HG03442 (cell line): ENCODE measurements at regions not wholly inside any gene's neighbourhood (a gene's known extent, or its start where the extent isn't known, plus 50 kb on each side); places are given as distances from the start of the nearest gene placed in this dataset.
"Not testable (repeated sequence)": the region's sequence is repeated elsewhere in the genome, so short reads cannot be mapped to it uniquely, and the experiment has no call there.

Experiments
- ATAC-seq: cut with Tn5 transposase; IDR thresholded peaks from one replicate; pipeline ENCODE4 v1.9.1; 2021; ENCODE audit warnings: mild to moderate bottlenecking, moderate library complexity; ENCODE audit not compliant: unreplicated experiment

DNA sequence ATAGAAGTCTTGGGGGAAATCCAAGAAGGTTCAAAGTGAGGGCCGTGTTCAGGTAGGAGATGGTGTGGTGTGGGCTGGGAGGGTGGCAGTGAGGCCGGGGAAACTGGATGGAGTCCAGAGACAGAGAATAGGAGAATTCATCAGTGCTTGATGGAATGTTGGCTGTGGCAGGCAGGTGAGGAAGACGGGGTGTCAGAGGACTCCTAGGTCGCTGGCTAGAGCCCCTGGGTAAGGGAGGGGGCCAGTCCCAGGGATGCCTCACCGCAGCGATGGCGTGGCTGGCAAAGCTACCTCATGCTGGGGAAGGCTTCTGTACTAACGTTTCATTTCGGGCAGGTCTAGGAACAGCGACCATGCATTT lies 373.0 kb downstream of the RPS24 start:
- no peak for ATAC-seq

DNA sequence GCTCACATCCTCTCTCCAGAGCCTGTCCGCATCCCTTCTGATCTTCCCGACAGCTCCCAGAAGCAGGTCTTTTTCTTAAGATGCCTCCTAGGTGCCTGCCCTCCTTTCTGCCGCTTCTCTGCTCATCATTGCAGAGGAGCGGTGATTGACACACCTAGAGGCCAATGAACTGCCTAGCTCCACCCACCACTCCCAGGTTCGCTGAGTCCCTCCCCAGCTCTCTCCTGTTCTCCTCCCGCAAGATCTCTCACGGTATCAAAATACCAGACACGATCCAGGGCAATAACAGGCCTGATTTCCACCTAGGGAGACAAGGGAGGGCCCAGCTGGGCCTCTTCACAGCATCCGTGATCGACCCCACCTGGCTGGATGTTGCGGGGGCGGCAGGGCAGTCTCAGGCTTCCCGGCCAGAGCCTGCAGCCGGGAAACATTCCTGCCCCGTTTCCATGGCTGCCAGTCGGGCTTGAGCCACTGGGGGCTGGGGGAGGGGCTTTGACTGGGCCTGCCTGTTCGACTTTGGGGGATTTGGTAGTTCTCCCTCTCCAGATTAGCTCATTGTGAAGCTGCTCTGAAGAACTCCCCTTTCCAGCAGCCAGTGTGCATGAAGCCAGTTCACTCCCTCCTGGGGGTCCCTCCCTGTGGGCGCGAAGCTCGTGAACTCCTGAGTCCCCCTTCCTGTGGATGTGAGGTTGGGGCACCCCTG lies 373.5 kb downstream of the RPS24 start:
- peak; percentile 73 for ATAC-seq

DNA sequence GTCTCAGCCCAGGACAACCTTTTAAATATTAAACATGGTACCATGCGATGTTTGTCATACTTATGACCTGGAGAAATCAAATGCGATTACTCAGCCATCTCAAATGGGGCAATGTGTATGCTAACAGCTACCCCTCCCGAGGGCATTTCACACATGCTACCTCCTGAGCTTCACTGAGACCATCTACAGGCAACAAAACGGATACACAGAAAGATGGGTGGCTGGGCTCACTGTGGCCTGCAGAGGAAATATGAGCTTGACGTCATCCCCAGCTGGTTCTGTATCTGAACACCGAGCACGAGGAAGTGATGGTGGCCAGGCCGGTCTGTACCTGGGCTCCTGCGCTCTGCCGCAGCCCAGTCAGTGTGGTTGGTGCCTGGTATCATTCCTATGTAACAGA lies 374.3 kb downstream of the RPS24 start:
- no peak for ATAC-seq

DNA sequence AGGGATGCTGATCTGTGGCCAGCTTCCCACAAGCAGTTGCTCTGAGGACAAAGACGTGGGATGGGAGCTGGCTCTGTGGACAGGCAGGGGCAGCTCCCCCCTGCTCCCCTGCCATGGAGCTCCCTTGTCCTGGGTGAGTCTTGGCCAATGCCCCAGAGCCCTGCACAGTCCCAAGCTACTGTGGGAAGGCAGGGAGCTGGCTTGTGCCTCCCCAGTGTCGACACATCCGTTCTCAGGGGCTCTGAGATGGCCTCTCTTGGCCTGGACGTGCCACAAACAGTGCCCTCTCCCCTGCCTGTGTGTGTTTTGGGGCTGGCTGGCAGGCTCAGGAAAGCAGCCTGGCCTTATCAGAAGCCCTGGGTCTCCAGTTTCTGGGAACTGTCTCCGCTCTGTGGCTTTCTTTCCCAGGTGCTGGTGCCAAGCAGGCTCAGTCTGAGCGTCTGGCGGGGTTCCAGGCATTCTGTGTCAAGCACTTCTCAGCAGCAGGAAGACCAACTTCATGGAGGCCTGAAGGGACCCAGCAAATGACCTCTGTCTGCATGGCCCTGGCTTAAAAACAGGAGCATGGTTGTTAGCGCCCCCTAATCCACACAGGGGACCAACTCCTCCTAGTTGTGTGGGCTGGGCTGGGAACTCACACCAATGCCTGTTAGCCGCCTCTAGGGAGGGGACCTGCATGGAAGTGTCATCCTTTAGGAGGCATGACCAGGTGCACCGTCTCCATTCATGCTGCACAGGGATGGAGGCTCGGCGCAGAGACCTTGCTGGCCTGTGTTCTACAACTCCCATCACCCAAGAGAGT lies 375.2 kb downstream of the RPS24 start:
- ATAC-seq, result no peak

DNA sequence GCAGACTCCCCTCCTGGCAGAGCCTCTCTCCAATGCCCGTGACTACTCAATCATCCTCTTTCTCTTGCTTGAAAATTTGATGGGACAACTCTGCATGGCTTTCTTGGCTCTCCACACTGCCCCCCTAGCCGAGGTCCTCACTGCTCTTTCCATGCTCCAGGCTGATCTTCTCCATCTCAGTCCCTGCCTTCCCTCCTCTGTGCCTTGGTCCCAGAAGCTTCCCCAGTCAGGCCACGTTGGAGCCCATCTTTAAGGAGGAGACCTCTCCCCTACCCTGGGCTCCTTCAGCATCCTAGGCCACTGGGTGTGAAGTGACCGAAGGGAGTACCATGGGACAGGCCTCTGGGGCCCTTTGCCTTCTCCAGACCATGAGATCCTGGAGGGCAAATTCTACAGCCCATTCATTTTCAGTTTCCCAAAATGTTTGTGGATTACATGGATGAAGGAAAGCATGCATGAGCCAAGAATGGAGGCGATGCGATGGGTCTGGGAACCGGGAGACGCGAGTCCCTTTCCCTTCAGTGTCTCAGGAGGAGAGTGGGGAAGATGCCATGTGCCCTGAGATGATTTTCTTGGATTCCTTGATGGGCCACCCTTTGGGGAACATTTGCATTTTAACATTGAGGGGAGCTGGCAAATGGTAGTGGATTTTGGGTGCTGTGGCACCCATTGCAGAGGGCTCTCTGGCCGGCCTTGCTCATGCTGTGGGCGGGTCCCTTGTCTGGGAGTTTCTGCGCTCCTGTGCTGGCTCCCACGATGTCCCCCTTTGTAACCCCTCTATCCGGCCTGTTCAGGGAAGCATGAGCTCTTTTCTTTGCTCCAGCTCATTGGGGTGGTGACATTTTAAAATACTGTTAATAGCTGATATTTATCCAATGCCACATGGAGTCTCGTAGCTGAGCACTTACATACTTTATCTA lies 376.6 kb downstream of the RPS24 start:
- ATAC-seq, result no peak

DNA sequence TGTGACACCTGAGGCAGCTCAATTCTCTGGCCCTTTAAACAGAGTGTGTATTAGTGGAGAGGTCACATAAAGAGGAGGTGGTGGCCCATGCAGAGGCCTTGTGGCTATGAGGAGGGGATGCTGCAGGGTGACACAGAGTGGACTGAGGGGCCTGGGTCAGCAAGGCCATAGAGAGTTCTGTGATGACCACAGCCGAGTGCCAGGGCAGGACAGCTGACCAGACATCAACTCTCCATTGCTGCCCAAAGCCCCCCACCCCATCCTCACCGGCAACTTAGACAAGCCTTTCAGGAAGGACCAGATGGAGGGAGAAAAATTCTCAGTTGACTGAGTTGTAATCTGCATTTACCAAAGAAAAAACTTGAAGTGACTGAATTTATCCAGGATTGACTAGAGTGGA lies 378.1 kb downstream of the RPS24 start:
- ATAC-seq, result no peak

DNA sequence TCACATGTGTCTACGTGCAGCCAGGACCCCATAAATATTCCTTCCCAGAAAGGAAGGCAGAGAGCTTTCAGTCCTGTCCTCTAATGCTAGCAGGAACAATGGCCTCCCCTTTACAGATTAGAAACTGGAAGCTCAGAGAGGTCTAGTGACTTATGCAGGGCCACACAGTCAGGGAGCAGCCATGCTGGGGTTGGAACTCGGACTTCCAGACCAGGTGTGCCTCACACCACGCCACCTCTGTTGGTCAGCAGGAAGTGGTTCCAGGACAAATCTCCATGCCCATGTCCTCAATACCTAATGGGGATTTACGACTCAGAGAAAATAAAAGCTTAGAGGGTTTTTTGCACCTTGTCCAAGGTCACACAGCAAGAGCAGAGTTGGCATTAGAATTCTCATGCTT lies 378.9 kb downstream of the RPS24 start:
- ATAC-seq, result no peak

DNA sequence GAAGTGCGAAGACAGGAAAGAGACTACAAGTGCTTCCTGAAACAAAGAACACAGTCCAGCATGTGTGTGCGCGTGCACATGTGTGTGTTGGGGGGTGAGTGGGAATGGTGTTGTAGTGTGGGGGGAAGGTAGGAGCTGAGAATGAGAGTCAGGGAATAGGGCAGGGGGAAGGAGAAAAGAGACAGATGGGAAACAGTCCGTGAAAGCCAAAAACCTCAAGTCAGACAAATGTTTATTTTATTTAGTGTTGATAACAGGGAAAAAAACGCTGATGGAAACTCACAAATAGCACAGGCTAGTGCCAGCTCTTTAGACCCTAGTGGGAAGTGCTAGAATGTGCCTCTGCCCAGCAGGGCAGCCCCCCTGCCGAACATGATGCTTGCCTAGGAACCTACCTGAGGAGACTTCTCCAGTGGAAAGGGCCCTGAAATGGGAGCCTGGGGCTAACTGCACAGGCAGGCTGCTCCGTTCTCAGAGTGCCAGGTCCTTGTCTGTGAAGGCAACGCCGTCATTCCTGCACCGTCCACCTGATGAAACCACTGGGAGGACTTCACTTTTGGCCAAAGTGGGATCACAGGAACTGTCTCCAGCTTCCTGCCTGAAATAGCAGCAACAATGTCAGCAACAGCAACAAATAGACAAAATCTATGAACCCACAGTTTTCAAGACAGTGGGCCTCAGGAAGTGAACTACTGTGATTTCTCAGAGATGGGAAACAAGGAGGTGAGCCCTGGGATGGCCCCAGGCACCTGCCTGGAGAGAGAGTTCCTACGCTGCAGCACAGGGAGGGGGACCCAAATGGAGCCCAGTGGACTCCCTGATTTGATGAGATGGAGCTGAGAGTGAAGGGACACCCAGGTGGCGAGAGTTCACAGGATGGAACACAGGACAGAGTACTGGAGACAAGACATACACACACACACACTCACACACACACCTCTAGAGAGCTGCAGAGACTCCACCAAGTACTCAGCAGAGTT lies 379.7 kb downstream of the RPS24 start:
- no peak for ATAC-seq

DNA sequence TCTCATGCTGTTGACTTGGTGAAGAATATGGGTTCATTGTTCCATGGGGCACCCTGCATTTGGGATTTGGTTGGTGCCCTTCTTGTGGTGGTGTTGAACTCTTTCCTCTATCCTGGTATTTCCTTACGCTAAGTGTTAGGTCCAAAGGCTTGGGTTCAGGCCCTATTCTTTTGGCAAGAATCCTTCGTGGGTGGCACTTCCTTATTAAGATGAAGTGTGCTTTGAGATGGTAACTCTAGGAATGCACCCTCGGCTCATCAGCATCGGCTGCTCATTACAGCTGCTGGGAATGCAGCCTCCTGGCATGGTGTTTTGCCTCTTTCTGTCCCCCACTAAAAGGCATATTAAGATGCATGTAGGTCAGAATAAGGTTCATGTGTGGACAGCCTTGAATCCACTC lies 380.7 kb downstream of the RPS24 start:
- no peak for ATAC-seq

DNA sequence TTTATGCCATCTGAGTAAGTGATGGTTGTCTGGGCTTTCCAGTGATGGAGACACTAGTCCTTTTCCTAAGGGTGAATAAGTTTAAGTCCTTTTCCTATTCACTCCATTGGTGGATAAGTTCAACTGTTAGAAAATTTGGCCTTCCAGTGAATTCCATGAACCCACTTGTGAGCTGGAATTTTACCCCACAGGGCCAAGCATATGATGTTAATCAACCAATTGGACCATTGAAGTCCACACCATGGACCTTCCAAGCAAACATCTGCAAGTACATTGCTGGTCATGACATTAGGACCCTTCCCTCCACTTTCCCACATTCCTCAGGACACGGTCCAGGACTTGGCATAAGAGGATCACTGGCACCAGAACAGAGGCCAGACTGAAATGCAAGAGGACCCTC lies 381.4 kb downstream of the RPS24 start:
- ATAC-seq, result no peak

DNA sequence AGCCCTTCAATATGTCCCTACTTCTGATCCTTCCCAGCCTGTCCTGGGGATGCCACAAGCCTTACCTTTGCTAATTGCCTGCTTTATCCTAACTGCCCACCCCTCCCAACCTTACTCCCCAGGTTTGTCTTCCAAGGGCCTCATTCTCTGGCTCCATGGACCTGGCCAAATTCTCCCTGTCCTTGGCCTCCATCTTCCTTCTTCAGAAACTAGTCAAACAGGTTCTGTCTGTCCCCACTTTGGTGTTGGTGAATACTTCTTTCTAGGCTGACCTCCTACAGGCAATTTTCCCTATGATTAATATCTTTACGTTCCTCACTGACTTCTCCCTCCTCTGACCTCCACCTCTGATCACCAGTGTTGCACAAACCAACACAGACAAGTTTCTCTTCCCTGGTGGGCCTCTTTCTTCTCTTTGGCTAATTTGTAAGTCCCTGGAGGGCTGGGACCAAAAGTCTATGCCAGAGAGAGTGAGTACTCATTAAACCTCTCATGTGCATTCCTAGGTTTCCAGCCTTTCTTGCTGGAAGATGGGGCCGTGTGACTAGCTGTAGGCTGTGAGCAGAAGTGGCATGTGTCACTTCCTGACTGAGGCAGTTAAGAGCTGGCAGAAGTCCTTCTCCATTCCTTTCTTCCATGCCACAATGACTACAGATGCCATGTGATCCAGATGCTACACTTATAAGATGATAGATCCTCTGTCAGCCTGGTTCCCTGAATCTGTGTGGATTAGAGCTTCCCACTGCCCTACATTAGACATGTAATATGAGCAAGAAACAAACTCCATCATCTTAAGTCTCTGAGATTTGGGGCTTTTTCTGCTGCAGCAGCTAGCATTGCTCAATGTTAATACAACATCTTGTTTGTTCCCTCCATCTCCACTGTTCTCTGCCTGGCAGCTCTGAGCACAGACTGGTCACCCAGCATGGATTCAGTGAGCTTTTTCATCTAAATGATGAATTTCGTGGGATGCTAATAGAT lies 382.7 kb downstream of the RPS24 start:
- no peak for ATAC-seq

DNA sequence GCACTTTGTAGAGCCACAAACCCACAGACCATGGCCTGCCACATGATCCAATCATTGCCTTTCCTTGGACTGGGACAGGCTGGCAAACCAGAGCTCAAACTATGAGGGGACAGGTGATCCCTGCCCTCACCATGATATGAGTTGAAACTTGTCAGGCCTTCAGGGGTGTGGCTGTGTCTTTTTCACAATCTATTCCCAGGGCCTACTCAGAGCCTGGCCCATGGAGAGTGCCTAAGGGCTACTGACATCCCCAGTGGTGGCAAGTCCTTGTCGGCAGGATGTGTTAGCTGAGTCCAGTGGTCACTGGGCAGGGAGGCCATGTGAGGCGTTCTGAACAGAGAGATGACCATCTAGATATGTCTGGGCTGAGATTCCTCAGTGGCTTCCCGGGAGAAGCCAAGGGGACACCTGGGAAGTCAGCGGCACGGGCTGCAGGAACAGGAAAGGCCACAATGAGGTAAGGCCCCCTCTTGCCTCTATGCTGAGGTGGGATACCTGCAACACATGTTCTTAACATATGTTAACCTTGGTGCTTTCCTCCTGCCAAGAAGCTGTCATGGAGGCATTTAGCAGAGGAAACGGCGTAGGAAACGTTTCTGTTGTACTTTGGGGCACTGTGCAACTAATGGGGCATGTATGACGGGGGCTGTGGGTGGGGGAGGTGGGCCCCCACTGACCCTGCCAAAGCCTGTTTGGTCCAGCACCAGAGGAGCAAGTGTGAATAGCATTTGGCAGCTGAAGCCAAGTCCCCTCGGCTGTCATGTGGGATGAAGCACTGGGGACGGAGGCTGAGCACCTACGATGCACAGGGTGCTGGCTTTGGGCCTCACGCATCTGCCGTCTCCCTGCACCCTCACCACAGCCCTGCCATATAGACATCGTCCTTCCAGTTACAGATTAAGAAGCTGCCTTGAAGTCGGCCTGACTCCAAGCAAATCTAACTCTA lies 384.0 kb downstream of the RPS24 start:
- ATAC-seq, result no peak

DNA sequence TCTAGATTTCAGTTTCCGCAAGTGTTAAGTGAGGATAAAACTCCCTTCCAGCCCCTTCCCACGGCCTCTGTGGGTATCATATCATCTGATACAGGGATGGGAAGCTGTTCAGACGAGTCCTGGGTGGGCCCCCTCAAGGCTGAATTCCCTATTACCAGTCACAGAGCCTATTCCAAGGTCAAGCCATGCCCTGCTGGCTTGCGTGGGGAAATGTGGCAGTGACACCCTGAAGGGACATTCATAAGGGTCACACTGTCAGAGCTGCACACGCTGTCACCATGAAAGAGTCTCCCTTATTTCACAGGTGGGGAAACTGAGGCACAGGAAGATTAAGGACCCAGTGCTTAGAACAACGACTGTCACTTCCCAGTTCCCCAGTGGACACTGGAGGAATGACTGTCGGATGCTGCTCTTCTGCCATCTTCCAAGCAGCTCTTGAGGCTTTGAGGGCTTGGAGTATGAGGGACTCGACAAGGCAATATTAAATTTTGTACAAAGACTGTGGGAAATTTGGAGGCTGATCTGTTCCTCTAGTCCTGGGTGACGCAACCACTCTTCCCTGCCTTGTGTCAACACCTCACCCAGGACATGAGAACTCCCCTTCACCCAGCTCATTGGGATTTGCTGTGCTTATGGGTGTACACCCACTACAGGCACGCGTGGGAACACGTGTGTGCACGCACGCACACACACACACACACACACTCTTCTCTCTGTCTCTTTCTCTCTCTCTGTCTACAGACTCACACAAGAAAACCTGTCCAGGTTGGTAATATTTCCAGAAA lies 386.0 kb downstream of the RPS24 start:
- ATAC-seq, result no peak

DNA sequence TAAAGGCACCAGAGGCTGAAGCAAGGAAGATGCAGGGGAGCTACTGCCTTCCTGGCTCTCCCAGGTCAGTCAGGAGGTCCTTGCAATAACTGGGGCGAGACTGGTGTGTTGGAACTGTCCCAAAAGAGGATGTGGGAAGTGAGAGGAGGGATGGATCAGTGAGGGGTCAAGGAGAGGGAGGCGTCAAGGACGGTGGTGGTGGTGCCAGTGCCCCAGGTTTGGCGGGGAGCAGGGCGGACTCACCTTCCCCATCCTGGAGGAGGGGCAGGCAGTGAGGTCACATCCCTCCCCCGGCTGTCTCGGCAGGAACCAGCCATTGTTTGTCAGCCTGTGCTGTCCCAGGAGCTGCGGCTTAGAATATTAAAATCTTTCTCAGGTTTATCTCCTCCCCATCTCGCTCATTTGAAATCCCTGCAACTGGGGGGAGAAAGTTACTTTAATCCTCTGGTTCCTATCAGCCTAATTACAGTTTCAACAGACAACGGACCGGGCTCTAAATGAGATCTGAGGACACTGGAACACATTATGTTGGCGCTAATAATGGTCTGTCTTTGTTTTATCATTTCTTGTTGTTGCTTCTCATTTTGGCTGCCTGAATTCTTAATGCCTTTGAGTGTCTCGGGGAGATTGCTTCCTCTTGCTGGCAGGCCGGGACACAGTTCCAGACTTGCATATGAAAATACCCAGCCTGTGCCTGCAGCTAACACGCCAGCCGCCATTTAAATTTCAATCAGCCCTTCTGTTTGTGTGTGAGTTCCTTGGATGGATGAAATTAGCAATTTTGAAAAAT lies 387.5 kb downstream of the RPS24 start:
- no peak for ATAC-seq

DNA sequence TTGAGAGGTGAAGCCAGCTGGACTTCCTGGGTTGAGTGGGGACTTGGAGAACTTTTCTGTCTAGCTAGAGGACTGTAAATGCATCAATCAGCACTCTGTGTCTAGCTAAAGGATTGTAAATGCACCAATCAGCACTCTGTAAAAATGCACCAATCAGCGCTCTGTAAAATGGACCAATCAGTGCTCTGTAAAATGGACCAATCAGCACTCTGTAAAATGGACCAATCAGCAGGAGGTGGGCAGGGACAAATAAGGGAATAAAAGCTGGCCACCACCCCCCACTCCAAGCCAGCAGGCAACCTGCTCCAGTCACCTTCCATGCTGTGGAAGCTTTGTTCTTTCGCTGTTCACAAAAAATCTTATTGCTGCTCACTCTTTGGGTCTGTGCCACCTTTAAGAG lies 390.4 kb downstream of the RPS24 start:
- not testable (repeated sequence) for ATAC-seq

DNA sequence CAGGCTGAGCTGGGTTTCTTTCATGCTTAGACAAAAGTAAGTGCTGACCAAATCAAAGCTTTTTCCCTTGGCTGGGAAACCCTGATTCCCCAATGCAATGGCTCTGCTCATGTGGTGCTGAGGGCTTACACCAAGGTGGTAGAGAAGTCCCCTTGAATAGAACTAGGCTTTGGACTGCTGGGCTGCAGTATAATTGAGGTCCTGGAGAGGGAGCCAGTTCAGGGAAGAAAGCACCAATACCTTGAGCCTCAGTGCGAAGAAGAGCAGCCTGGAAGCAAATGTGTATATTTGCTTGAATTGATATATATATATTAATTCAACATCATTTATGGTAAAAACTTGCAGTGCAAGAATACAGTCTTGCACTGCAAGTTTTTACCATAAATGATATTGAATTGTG lies 391.1 kb downstream of the RPS24 start:
- ATAC-seq, result no peak

DNA sequence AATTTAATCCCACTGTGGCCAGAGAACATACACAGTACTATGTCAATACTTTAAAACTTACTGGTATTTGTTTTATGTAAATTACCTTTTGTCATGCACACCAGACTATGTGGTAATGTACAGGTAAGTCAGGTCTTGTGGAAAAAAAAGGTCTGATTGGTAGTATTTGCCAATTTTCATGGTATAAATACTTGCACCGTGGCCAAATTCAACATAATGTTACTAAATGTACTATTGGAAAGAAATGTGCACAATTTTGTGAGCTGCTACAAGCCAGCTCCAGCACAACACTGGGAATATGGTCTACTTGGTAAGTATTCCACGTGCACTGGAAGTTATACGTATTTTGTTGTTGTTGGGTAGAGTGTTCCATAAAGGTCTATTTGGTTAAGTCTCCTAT lies 392.5 kb downstream of the RPS24 start:
- no peak for ATAC-seq
